ENCODE measurements at regions not wholly inside any gene's neighbourhood (a gene's known extent, or its start where the extent isn't known, plus 50 kb on each side); places are given as distances from the start of the nearest gene placed in this dataset.

GRCh38 chr5:3373391-3373790, 222.2 kb upstream of the IRX1 start:
- H3K79me2 ChIP-seq (ENCODE audit: low read length), result no peaks in the 10 kb centered on the region
- DNase-seq, result no peak
- peaks cover 31% of the 10 kb centered on the region for H3K9me3 ChIP-seq (ENCODE audit: low read length)
- no peaks in the 10 kb centered on the region for H3F3A ChIP-seq (ENCODE audit: low read length, unreplicated experiment)
- H3K4me2 ChIP-seq (ENCODE audit: low read length), result no peak overlapping the region
- H3K27ac ChIP-seq (ENCODE audit: low read length), result no peak overlapping the region
- intact Hi-C loops (cut with micrococcal nuclease), result no loop called here
- H3K9me2 ChIP-seq (replicated peaks; ENCODE audit: low read length), result no peaks in the 10 kb centered on the region
- ChIA-PET POLR2A (ENCODE audit: unreplicated experiment) (no interaction called here), CTCF (no interaction called here)
- no peaks in the 10 kb centered on the region for H3K36me3 ChIP-seq (ENCODE audit: low read depth, low read length)
- ATAC-seq, result no peak
- BruUV-seq (replicated peaks), result no TSS peak
- no peaks in the 10 kb centered on the region for H3K27me3 ChIP-seq (ENCODE audit: low read length)
- H3K4me1 ChIP-seq (ENCODE audit: insufficient read depth, low read length), result no peaks in the 10 kb centered on the region
- no peak overlapping the region for H3K9ac ChIP-seq (ENCODE audit: low read length)
- no peak overlapping the region for H3K4me3 ChIP-seq (ENCODE audit: low read length)
- H2AFZ ChIP-seq (ENCODE audit: low read length), result no peak overlapping the region
- no peaks in the 10 kb centered on the region for H4K20me1 ChIP-seq (ENCODE audit: low read length)
- TF ChIP-seq, protein P1, sequence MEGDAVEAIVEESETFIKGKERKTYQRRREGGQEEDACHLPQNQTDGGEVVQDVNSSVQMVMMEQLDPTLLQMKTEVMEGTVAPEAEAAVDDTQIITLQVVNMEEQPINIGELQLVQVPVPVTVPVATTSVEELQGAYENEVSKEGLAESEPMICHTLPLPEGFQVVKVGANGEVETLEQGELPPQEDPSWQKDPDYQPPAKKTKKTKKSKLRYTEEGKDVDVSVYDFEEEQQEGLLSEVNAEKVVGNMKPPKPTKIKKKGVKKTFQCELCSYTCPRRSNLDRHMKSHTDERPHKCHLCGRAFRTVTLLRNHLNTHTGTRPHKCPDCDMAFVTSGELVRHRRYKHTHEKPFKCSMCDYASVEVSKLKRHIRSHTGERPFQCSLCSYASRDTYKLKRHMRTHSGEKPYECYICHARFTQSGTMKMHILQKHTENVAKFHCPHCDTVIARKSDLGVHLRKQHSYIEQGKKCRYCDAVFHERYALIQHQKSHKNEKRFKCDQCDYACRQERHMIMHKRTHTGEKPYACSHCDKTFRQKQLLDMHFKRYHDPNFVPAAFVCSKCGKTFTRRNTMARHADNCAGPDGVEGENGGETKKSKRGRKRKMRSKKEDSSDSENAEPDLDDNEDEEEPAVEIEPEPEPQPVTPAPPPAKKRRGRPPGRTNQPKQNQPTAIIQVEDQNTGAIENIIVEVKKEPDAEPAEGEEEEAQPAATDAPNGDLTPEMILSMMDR (conservative IDR thresholded peaks at IDR 0.05; ENCODE audit: low read depth, low read length), result no peak
- TF ChIP-seq EZH2 (IDR thresholded peaks at IDR 0.05; ENCODE audit: low read length, unreplicated experiment) (no peak), EZH2phosphoT487 (IDR thresholded peaks at IDR 0.05; ENCODE audit: borderline replicate concordance, low read length) (no peak)

DNA sequence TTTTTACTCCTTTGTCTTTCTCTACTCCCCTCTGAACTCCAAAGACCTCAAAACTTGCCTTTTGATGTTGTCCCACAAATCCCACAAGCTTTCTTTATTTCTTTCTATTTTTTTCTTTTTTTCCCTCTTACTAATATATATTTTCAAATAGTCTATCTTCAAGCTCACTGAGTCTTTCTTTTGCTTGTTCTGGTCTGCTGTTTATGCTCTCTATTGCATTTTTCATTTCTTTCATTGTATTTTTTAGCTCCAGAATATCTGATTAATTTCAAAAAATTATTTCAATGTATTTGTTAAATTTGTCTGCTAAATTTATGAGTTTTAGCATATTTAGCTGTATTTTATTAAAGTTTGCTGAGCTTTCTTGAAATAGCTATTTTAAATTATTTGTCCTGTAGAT, 223.3 kb upstream of the IRX1 start:
- no peak for ATAC-seq
- CTCF ChIA-PET, result no interaction called here

DNA sequence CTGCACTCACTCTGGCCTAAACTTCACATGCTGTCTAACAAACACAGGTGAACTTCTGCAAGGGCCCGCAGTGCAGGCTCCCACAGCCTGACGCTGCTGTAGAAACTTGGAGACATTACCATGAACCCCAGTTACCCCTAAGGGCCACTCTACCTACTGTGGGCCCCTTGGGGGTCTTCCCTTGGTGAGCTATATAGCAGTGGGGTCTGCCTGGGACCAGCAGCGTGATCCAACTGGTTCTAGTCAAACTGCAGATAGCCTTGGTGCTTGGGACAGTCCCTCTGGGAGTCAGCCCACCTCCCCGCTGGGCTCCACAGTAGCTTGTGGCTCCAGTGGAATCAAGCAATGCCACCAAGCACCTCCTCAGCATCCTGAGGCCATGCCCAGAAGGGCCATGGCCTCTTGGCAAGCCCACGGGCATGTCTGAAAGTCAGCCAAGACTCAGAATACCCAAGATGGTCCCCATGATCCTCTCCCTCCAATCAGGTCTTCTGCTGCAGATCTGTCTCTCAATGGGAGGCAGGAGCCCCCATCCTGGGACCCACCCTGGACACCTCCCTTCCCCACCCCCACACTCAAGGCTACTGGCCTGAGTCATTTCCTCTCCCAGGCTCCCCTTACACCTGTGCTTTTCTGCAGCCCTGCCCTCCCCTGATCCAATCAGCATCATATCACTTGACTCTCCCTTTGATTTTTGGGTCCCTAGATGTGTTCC, 230.0 kb upstream of the IRX1 start:
- ChIA-PET CTCF (no interaction called here), POLR2A (ENCODE audit: unreplicated experiment) (no interaction called here)
- Histone ChIP-seq H3K9ac (ENCODE audit: low read length) (no peak overlapping the region), H2AFZ (ENCODE audit: low read length) (no peak overlapping the region), H3K4me1 (ENCODE audit: insufficient read depth, low read length) (no peaks in the 10 kb centered on the region), H3K27ac (ENCODE audit: low read length) (no peak overlapping the region), H3K4me3 (ENCODE audit: low read length) (no peak overlapping the region), H3K9me2 (replicated peaks; ENCODE audit: low read length) (no peaks in the 10 kb centered on the region), H3K9me3 (ENCODE audit: low read length) (peaks cover 9% of the 10 kb centered on the region; the same call in 1 of the 2 replicates), H3K4me2 (ENCODE audit: low read length) (no peak overlapping the region), H3K36me3 (ENCODE audit: low read depth, low read length) (no peaks in the 10 kb centered on the region), H3K27me3 (ENCODE audit: low read length) (no peaks in the 10 kb centered on the region), H3F3A (ENCODE audit: low read length, unreplicated experiment) (no peaks in the 10 kb centered on the region), H3K79me2 (ENCODE audit: low read length) (no peaks in the 10 kb centered on the region), H4K20me1 (ENCODE audit: low read length) (no peaks in the 10 kb centered on the region)
- TF ChIP-seq, protein P1 (conservative IDR thresholded peaks at IDR 0.05; ENCODE audit: low read depth, low read length), result no peak
- TF ChIP-seq EZH2 (IDR thresholded peaks at IDR 0.05; ENCODE audit: low read length, unreplicated experiment) (no peak), EZH2phosphoT487 (IDR thresholded peaks at IDR 0.05; ENCODE audit: borderline replicate concordance, low read length) (no peak)
- intact Hi-C loops (cut with micrococcal nuclease), result no loop called here
- no TSS peak for BruUV-seq (replicated peaks)
- ATAC-seq (no peak), DNase-seq (no peak)

More for the DNA sequence above, 223.3 kb upstream of the IRX1 start:
- no peak for DNase-seq
- Histone ChIP-seq H3K27ac (ENCODE audit: low read length) (no peak overlapping the region), H3K79me2 (ENCODE audit: low read length) (no peaks in the 10 kb centered on the region), H3K9me3 (ENCODE audit: low read length) (peaks cover 31% of the 10 kb centered on the region), H4K20me1 (ENCODE audit: low read length) (no peaks in the 10 kb centered on the region), H3K27me3 (ENCODE audit: low read length) (no peaks in the 10 kb centered on the region), H3K9ac (ENCODE audit: low read length) (no peak overlapping the region), H3K9me2 (replicated peaks; ENCODE audit: low read length) (no peaks in the 10 kb centered on the region), H3F3A (ENCODE audit: low read length, unreplicated experiment) (no peaks in the 10 kb centered on the region), H3K4me3 (ENCODE audit: low read length) (no peak overlapping the region), H3K4me1 (ENCODE audit: insufficient read depth, low read length) (no peaks in the 10 kb centered on the region), H2AFZ (ENCODE audit: low read length) (no peak overlapping the region), H3K36me3 (ENCODE audit: low read depth, low read length) (no peaks in the 10 kb centered on the region), H3K4me2 (ENCODE audit: low read length) (no peak overlapping the region)
- POLR2A ChIA-PET (ENCODE audit: unreplicated experiment), result no interaction called here
- intact Hi-C loops (cut with micrococcal nuclease), result no loop called here
- TF ChIP-seq EZH2phosphoT487 (IDR thresholded peaks at IDR 0.05; ENCODE audit: borderline replicate concordance, low read length), result no peak
- TF ChIP-seq, protein P1 (conservative IDR thresholded peaks at IDR 0.05; ENCODE audit: low read depth, low read length), result no peak
- no peak for TF ChIP-seq EZH2 (IDR thresholded peaks at IDR 0.05; ENCODE audit: low read length, unreplicated experiment)
- BruUV-seq (replicated peaks), result no TSS peak
